Activated naive CD8-positive, alpha-beta T cell treated with anti-CD3 and anti-CD28 coated beads, Interleukin-2, amount 10 ng/mL, durations not matched to agents 7 days and 5 days (primary cell): ENCODE measurements at regions not wholly inside any gene's neighbourhood (a gene's known extent, or its start where the extent isn't known, plus 50 kb on each side); places are given as distances from the start of the nearest gene placed in this dataset.

Experiments used
- ATAC-seq: fragments of 150-1000 bp; cut with Tn5 transposase; one replicate; pipeline ENCODE4 v1.10.0; 2021; ENCODE audit warnings: low read depth, moderate library complexity
- POLR2A ChIA-PET: fragments of 350-600 bp; sonication (Branson Sonifier 250); formaldehyde crosslinking; loops from one replicate; lab custom pipeline; 2021; ENCODE audit warnings: antibody characterized with exemption; lab: Charles Lee
- DNase-seq: peaks from one replicate; pipeline ENCODE4 v3.0.0; 2021
- H3K27ac Mint-ChIP-seq: one replicate; pipeline ENCODE4 v1.8.0; 2022; ENCODE audit warnings: mild to moderate bottlenecking, mixed read lengths
- H3K27me3 Mint-ChIP-seq: one replicate; pipeline ENCODE4 v1.8.0; 2022; ENCODE audit warnings: mild to moderate bottlenecking, moderate library complexity, mixed read lengths
- H3K36me3 Mint-ChIP-seq: one replicate; pipeline ENCODE4 v1.8.0; 2021; ENCODE audit warnings: mild to moderate bottlenecking, mixed read lengths
- H3K4me1 Mint-ChIP-seq: one replicate; pipeline ENCODE4 v1.8.0; 2021; ENCODE audit warnings: mixed read lengths
- H3K4me3 Mint-ChIP-seq: one replicate; pipeline ENCODE4 v1.8.0; 2022; ENCODE audit warnings: mild to moderate bottlenecking, moderate library complexity, mixed read lengths
- H3K9me3 Mint-ChIP-seq: one replicate; pipeline ENCODE4 v1.8.0; 2021; ENCODE audit warnings: mixed read lengths

DNA sequence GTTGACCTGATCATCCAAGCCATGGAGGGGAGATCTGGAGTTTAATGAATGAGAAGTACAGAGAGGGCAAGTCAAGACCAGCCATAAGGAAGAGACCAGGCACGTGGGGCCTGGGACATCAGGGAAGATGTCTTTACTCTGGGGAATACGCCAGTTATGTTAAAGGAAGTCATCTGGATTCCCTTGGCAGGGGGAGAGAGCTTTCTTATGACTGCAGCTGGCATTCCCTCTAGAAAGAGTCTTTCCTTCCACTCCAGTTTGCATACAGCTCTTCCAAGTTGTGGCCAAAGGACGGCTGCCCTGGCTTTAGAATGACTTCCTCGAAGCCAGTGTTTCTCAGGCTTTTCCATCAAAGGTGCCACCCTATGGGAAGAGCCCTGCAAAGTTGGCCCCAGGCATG lies 93.6 kb upstream of the AGBL1 start:
- H3K27ac Mint-ChIP-seq = no peak overlapping the region
- POLR2A ChIA-PET = no interaction called here
- H3K4me1 Mint-ChIP-seq = peaks cover 2% of the 10 kb centered on the region
- DNase-seq = no peak
- H3K36me3 Mint-ChIP-seq = no peaks in the 10 kb centered on the region
- H3K27me3 Mint-ChIP-seq = no peaks in the 10 kb centered on the region
- H3K9me3 Mint-ChIP-seq = peaks cover 4% of the 10 kb centered on the region
- H3K4me3 Mint-ChIP-seq = no peak overlapping the region
- ATAC-seq = no peak

DNA sequence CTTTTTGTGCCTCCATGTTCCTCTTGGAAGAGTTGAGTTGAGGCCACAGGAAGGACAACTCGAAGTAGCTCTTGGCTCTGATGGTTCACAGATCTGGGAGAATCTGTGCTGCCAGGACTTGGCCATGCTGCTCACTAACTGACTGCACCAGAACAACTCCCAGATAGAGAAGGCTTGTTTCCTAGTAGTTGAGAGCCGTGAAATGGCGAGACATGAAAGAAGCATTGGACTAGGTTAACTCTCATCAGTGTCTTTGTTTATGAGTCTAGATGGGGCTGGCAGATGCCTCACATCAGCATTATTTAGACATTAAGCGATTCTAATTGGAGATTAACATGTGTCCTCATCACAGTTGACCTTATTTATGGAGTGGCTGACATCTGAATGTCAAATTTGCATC lies 92.9 kb upstream of the AGBL1 start:
- Mint-ChIP-seq H3K4me1 (peaks cover 2% of the 10 kb centered on the region), H3K36me3 (no peaks in the 10 kb centered on the region), H3K9me3 (peaks cover 4% of the 10 kb centered on the region), H3K27me3 (no peaks in the 10 kb centered on the region), H3K4me3 (no peak overlapping the region), H3K27ac (no peak overlapping the region)
- POLR2A ChIA-PET = no interaction called here
- ATAC-seq = no peak
- no peak for DNase-seq

DNA sequence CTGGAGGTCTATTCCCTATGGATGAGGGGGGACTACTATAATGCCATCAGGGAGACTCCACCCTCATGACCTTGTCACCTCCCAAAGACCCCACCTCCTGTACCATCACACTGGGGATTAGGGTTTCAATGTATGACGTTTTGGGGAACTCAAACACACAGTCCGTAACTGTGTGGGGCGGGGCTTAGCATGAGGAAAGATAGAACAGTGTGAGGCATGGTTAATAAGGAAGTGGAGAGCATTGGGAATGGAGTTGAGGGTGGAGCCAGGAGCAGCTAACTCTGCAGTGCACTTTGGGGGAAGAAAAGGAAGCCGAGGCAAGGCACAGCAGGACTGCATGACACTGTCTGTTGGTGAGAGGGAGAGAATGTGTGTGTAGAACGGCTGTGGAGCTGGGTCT lies 90.9 kb upstream of the AGBL1 start:
- no peak overlapping the region for H3K27ac Mint-ChIP-seq
- ATAC-seq = no peak

DNA sequence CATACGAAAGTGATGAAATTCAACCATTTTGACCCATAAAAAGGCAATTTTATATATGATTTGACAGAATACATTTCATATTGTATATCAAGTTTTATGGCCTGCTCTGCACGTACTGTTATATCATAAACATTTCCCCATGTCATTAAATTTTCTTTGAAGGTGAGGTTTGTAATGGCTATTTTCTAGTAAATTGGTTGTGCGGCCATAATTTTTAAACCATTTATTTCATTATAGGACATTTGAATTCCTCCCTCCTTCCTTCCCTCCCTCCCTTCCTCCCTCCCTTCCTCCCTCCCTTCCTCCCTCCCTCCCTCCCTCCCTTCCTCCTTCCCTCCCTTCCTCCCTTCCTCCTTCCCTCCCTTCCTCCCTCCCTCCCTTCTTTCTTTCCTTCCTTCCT lies 87.4 kb upstream of the AGBL1 start:
- DNase-seq (no peak), ATAC-seq (no peak)
- POLR2A ChIA-PET = no interaction called here
- Mint-ChIP-seq H3K27ac (no peak overlapping the region), H3K9me3 (no peaks in the 10 kb centered on the region), H3K4me1 (peaks cover 2% of the 10 kb centered on the region), H3K27me3 (peaks cover 2% of the 10 kb centered on the region), H3K36me3 (no peaks in the 10 kb centered on the region), H3K4me3 (no peak overlapping the region)

More for the DNA sequence above, 90.9 kb upstream of the AGBL1 start:
- Mint-ChIP-seq H3K4me1 (peaks cover 2% of the 10 kb centered on the region), H3K27me3 (no peaks in the 10 kb centered on the region), H3K4me3 (no peak overlapping the region), H3K9me3 (no peaks in the 10 kb centered on the region), H3K36me3 (no peaks in the 10 kb centered on the region)
- POLR2A ChIA-PET = no interaction called here
- no peak for DNase-seq

DNA sequence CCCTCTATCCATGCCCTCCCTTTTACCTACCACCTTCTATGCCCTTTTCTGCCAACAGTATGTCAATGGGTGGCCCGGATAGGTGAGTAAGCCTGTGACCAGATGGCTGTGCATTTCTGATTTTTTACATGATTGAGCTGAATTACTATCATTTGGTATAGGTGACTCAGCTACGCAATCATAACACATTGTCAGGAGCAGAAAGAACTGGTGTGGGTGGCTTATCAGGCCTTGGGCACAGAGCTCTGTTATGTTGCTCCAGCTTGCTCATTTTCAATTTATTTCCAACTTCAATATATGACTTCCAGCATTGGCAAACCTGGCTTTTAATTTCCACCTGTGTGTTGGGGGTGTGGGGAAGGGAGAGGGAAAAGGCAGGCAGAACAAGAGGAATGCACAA lies 86.6 kb upstream of the AGBL1 start:
- H3K4me1 Mint-ChIP-seq = no peaks in the 10 kb centered on the region
- no peak for DNase-seq
- no peaks in the 10 kb centered on the region for H3K36me3 Mint-ChIP-seq
- POLR2A ChIA-PET = no interaction called here
- ATAC-seq = no peak
- H3K9me3 Mint-ChIP-seq = no peaks in the 10 kb centered on the region
- H3K27me3 Mint-ChIP-seq = peaks cover 4% of the 10 kb centered on the region
- no peak overlapping the region for H3K27ac Mint-ChIP-seq
- no peak overlapping the region for H3K4me3 Mint-ChIP-seq

DNA sequence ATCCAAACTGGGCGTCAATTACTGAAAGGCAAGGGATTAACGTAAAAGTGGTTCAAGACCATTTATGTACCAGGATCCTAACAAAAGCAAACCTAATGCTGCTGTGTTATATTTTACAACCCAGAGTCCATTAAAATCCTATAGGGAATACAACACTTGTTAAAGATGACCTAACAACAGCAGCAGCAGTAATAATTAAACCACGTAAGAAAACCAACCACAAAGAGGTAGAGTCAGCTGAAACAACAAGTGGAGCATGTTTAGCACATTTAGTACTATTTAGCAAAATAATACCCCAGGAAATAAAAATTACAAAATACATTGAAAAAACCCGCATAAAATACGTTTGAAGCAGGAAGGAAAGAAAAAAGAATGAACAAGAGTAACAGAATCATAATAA lies 82.1 kb upstream of the AGBL1 start:
- DNase-seq (no peak), ATAC-seq (no peak)
- H3K27ac Mint-ChIP-seq = no peak overlapping the region
- no peaks in the 10 kb centered on the region for H3K9me3 Mint-ChIP-seq
- H3K36me3 Mint-ChIP-seq = no peaks in the 10 kb centered on the region
- no peak overlapping the region for H3K4me3 Mint-ChIP-seq
- POLR2A ChIA-PET = no interaction called here
- no peaks in the 10 kb centered on the region for H3K4me1 Mint-ChIP-seq
- H3K27me3 Mint-ChIP-seq = peaks cover 7% of the 10 kb centered on the region

- ATAC-seq = no peak
- no peak overlapping the region for H3K4me3 Mint-ChIP-seq
- H3K27me3 Mint-ChIP-seq = peaks cover 7% of the 10 kb centered on the region
- no peaks in the 10 kb centered on the region for H3K9me3 Mint-ChIP-seq
- POLR2A ChIA-PET = no interaction called here
- no peak overlapping the region for H3K27ac Mint-ChIP-seq
- H3K4me1 Mint-ChIP-seq = no peaks in the 10 kb centered on the region
- no peak for DNase-seq
- H3K36me3 Mint-ChIP-seq = no peaks in the 10 kb centered on the region
Measured at GRCh38 chr15:85999658-86000057, 80.0 kb upstream of the AGBL1 start.

DNA sequence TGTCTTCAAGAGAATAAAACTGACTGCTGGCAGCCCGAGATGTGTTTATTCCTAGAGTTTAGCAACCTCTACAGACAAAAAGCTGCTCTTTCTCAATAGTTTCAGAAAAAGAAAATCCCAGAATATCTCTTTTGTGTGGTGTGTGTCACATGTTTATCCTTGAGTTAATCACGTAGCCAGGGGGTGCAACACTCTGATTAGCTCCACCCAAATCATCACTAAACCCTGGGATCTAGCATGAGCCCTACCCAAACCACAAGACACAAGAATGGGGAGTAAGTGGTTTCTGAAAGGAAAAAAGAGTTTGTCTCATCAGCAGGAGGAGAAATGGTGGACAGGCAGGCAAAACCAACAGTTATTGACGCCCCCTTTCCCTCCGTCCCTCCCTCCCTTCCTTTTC lies 78.5 kb upstream of the AGBL1 start:
- peaks cover 7% of the 10 kb centered on the region for H3K27me3 Mint-ChIP-seq
- ATAC-seq (no peak), DNase-seq (no peak)
- no peaks in the 10 kb centered on the region for H3K36me3 Mint-ChIP-seq
- no peak overlapping the region for H3K4me3 Mint-ChIP-seq
- POLR2A ChIA-PET = no interaction called here
- no peak overlapping the region for H3K27ac Mint-ChIP-seq
- no peaks in the 10 kb centered on the region for H3K4me1 Mint-ChIP-seq
- H3K9me3 Mint-ChIP-seq = no peaks in the 10 kb centered on the region

- H3K4me1 Mint-ChIP-seq = no peaks in the 10 kb centered on the region
- H3K36me3 Mint-ChIP-seq = no peaks in the 10 kb centered on the region
- H3K4me3 Mint-ChIP-seq = no peak overlapping the region
- POLR2A ChIA-PET = no interaction called here
- H3K27me3 Mint-ChIP-seq = peaks cover 2% of the 10 kb centered on the region
- H3K27ac Mint-ChIP-seq = no peak overlapping the region
- ATAC-seq = no peak
- no peaks in the 10 kb centered on the region for H3K9me3 Mint-ChIP-seq
- DNase-seq = no peak
Measured at GRCh38 chr15:86002444-86002843, 77.2 kb upstream of the AGBL1 start.

DNA sequence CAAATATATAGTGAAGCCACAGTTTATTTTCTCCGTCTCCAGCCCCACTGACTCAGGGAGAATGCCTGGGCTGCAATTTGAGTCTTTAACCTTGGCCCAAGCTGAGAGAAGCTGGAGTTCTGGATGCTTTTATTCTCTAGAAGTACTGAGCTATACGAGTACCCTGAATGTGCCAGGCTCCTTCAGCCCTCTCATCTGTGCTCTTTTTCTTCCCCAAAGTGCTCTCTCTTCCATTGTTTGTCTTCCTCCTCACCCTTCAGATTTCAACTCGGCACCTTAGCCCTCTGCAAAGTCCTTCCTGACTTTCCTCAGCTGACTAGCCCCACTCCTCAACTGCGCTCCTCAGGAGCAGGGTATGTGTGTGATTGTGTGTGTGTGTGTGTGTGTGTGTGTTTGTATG lies 75.6 kb upstream of the AGBL1 start:
- H3K36me3 Mint-ChIP-seq = no peaks in the 10 kb centered on the region
- no peaks in the 10 kb centered on the region for H3K27me3 Mint-ChIP-seq
- ATAC-seq = no peak
- POLR2A ChIA-PET = no interaction called here
- H3K9me3 Mint-ChIP-seq = no peaks in the 10 kb centered on the region
- no peak for DNase-seq
- H3K4me1 Mint-ChIP-seq = no peaks in the 10 kb centered on the region
- no peak overlapping the region for H3K4me3 Mint-ChIP-seq
- no peak overlapping the region for H3K27ac Mint-ChIP-seq

GRCh38 chr15:86006546-86006945 lies 73.1 kb upstream of the AGBL1 start:
- no peak overlapping the region for H3K27ac Mint-ChIP-seq
- no peaks in the 10 kb centered on the region for H3K9me3 Mint-ChIP-seq
- no peaks in the 10 kb centered on the region for H3K36me3 Mint-ChIP-seq
- no peaks in the 10 kb centered on the region for H3K27me3 Mint-ChIP-seq
- H3K4me3 Mint-ChIP-seq = no peak overlapping the region
- POLR2A ChIA-PET = no interaction called here
- no peak for DNase-seq
- no peak for ATAC-seq
- no peaks in the 10 kb centered on the region for H3K4me1 Mint-ChIP-seq

- POLR2A ChIA-PET = no interaction called here
- H3K27ac Mint-ChIP-seq = no peak overlapping the region
- H3K9me3 Mint-ChIP-seq = no peaks in the 10 kb centered on the region
- ATAC-seq (no peak), DNase-seq (no peak)
- H3K27me3 Mint-ChIP-seq = no peaks in the 10 kb centered on the region
- no peaks in the 10 kb centered on the region for H3K4me1 Mint-ChIP-seq
- no peak overlapping the region for H3K4me3 Mint-ChIP-seq
- H3K36me3 Mint-ChIP-seq = no peaks in the 10 kb centered on the region
Measured at GRCh38 chr15:86009727-86010126, 69.9 kb upstream of the AGBL1 start.

GRCh38 chr15:86010398-86010797 lies 69.3 kb upstream of the AGBL1 start:
- no peak for DNase-seq
- Mint-ChIP-seq H3K27me3 (no peaks in the 10 kb centered on the region), H3K9me3 (no peaks in the 10 kb centered on the region), H3K4me1 (no peaks in the 10 kb centered on the region), H3K27ac (no peak overlapping the region), H3K4me3 (no peak overlapping the region), H3K36me3 (no peaks in the 10 kb centered on the region)
- POLR2A ChIA-PET = no interaction called here
- ATAC-seq = no peak

GRCh38 chr15:86010891-86011290 lies 68.8 kb upstream of the AGBL1 start:
- POLR2A ChIA-PET = no interaction called here
- H3K9me3 Mint-ChIP-seq = no peaks in the 10 kb centered on the region
- H3K4me1 Mint-ChIP-seq = no peaks in the 10 kb centered on the region
- ATAC-seq (no peak), DNase-seq (no peak)
- H3K27ac Mint-ChIP-seq = no peak overlapping the region
- no peak overlapping the region for H3K4me3 Mint-ChIP-seq
- H3K36me3 Mint-ChIP-seq = no peaks in the 10 kb centered on the region
- H3K27me3 Mint-ChIP-seq = no peaks in the 10 kb centered on the region

GRCh38 chr15:86014016-86014415 lies 65.7 kb upstream of the AGBL1 start:
- POLR2A ChIA-PET = no interaction called here
- DNase-seq (no peak), ATAC-seq (no peak)
- H3K9me3 Mint-ChIP-seq = no peaks in the 10 kb centered on the region
- H3K27me3 Mint-ChIP-seq = no peaks in the 10 kb centered on the region
- H3K4me3 Mint-ChIP-seq = no peak overlapping the region
- no peaks in the 10 kb centered on the region for H3K4me1 Mint-ChIP-seq
- no peak overlapping the region for H3K27ac Mint-ChIP-seq
- H3K36me3 Mint-ChIP-seq = no peaks in the 10 kb centered on the region
